ENCODE measurements at regions not wholly inside any gene's neighbourhood (a gene's known extent, or its start where the extent isn't known, plus 50 kb on each side); places are given as distances from the start of the nearest gene placed in this dataset.

- DNase-seq, result no peak
Observed at GRCh38 chr10:70939441-70940003, 51.2 kb upstream of the PCBD1 start.

DNA sequence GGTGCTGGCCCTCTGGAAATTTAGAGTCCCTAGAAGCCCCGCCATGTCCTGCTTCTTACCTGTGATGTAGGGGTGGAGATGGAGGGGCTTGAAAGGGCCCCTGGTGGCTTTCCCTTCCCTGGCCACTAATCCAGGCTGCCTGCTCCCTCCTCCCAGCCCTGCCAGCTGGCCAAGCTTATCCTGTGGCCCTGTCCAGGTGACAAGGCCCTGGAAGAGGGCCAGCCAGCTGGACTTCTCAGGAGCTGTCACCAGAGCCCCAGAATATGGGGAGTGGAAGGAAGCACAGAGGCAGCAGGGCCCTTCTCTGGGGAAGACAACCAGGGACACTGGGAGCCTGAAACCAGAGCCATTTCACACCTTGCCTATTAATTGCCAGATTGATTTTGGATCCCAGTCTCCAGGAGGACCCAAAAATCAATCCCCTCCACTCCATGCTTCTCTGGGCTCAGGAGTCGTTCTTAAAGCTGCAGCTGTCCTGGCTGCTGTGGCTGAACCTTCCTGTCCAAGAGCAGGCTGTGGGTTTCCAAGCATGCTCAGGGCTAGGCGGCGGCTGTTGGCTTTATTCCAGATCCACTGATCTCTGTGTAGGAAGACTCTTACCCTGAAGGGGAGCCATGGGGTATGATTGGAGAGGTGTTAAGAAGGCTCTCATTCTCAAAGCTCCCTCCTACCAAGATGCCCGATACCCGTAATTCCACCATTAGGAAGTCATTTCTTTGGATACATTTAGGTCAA lies 52.6 kb upstream of the PCBD1 start:
- no peak for DNase-seq

DNA sequence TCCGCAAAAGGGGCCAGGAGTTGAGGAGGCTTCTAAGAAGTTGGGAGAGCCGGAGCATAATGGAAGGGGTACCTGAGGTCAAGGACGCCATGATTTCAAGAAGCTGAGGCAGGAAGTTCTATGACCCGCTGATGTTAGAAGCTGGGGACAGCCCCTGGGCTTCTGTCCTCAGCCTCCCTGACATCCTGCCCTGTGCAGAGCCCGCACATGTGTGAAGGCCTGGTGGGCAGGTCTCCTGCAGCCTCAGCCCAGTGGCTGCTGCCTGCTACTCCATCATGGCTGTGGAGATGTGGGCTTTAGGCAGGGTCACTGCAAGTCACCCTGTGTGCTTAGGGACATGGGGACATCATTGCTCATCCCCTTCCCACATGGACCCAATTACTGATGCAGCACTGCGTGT lies 53.8 kb upstream of the PCBD1 start:
- no peak for DNase-seq

DNA sequence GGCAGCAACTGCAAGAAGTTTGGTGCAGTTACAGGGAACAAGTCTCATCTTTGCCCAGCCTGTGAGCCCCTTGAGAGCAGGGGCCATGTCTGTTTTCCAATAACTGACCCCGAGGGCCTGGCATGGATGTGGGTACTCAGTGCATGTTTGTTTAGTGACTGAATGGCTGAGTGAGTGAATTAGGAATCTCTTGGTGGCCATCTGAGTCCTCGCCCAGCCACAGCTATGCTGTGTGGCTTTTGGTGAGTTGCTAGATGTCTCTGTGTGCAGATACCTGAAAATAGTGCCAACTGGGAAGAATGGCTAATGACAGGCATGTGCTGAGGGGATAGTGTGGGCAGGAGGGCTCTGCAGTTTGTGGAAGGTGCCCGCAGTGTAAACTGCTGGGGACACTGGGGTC lies 54.4 kb upstream of the PCBD1 start:
- no peak for DNase-seq

- DNase-seq, result no peak
Observed at GRCh38 chr10:70943249-70943648, 54.9 kb upstream of the PCBD1 start.

DNA sequence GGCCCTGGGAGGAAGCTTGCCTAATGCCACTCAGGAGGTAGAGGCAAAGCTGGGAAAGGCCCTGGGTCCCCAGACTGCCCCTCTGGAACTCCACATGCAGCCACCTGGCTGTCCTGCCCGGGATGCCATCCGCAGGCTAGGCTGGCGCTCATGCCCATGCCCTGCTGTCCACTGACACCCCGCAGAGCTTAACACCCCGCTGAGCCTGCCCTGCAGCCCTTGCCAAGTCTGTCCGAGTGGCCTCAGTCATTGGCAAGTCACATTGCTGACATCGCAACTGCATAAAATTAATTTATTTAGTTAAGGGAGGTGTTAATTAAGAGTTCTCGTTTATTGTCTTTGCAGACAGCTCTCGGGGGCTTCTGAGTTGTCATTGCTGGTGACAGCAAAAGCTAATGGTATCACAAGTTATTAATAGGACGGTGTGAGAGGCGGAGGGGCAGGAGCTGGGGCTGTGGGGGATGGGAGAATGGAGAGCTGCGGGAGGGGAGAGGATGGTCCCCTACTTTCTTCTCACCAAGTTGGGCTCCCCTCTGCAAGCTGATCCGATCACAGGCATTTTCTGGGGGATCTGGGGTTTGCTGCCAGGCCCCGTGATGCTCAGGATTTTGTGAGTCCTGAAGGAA lies 55.6 kb upstream of the PCBD1 start:
- DNase-seq, result no peak

DNA sequence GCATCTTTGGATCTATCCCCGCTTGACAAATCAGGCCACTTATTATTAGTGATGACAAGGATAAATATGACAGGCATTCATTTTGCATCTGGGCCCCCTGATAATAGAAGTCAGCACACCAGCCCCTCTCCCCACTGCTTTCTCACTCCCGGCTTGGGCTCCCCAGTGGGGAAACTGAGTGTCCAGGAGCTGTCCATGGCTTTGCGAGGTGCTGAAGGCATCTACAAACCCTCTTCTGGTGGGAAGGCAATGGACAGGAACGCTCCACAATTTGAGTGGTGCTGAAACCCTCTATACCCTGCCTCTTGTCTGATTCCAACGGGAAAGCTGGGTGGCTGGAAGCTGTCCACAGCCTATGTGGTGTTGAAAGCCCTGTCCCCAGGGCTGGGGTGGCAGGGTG lies 61.7 kb upstream of the PCBD1 start:
- no peak for DNase-seq

DNA sequence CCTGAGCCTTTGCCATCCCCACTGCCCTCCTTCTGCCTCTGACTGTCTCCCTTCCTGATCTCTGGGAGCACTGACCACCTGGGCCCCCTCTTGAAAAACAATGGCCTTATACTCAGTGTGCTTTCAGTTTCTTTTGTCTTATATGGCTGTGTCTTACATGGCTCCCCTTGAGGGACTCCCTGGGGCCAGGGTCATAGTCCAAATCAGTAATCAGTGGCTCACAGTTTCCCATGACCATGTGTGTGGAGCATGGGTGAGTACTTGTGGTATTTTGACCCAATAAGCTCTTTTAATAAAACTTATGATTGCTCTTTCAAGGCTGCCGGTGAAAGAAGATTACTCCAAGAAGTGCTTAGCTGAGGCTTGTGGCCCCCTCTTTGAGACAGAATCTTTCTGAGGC lies 62.4 kb upstream of the PCBD1 start:
- no peak for DNase-seq

- DNase-seq, result no peak
Observed at GRCh38 chr10:70952401-70952800, 64.0 kb upstream of the PCBD1 start.

GRCh38 chr10:70952921-70953320 lies 64.6 kb upstream of the PCBD1 start:
- no peak for DNase-seq

DNA sequence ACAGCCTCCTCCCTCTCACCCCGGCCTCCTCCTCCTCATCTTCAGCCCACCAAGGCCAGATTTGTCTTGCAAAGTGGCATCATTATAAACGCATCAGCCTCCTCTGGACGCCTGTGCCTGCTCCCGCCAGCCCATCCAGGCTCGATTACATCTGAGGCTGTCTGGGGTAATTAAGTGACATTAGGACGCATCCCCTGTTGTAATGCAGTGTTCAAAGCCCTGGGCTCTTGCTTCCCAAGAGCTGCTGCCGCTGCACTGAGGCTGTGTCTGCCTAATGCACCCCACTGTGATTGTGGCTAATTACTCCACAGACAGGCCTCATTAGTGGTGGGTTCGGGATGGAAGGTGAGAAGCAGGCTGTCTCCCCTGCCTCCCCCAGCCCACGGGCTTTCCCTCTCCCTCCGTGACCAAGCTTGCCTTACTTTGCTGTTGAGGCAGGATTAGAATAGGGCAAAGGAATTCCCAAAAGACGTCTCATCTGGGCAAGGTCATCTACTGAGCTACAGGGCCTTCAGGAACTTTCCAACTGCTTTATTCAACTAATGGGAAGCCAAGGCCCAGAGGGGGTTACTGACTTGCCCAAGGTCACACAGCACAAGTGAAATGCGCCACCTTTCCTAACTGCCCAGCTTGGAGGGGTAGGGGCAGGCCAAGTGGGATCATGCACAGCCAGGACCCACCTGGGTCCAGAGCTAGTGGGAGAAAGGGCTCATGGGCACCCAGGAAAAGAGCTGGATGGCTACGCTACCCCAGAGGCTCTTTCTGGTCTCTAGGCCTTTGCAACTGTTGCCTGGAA lies 66.2 kb upstream of the PCBD1 start:
- DNase-seq, result no peak

DNA sequence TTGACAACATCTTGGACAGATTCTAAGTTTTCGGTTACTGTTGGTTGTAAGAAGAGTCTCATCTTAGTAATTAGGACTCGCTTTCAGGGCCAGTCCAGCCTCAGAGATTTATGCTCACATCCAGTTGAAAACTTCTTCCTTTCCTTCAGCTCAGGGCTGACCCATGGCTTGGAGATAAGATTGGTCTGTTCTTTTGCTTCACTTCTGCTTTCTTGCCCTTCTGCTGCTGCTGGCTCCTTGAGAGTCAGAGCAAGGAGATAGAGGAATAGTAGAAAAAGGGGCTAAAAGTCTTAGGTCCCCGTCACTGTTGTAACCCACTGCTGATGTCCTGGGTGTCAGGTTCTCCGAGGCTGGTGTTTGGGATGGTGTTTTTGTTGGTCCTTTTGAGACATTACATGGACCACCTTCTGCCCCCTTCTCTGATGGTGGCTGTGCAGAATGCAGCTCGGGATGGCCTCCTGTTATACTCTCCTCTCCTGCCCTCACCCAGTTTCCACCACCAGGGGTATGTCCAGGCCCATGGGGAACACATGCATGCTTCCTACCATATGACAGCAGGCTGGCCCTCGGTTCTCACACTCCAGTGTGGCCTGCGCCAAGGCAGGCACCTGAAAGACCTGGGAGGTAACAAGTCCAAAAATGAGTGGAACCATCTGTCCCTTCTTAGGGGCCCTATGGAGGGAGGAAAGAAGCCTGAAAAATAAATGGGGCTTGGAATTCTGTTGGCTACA lies 67.8 kb upstream of the PCBD1 start:
- DNase-seq, result no peak

DNA sequence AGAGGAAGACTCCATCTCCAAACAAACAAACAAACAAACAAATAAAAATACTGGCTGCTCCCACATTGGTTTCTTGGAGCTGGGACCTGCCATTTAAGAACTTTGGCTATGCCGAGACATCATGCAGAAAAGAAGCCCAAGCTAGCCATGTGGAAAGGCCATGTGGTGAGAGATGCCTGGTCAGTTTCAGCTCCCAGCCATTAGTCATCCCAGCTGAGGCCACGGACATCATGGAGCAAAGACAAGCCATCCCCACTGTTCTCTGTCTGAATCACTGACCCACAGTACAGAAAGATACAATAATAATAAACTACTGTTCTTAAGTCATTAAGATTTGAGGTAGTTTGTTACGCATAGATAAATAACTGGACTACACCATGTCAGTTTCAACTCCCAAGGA lies 70.0 kb upstream of the PCBD1 start:
- no peak for DNase-seq

DNA sequence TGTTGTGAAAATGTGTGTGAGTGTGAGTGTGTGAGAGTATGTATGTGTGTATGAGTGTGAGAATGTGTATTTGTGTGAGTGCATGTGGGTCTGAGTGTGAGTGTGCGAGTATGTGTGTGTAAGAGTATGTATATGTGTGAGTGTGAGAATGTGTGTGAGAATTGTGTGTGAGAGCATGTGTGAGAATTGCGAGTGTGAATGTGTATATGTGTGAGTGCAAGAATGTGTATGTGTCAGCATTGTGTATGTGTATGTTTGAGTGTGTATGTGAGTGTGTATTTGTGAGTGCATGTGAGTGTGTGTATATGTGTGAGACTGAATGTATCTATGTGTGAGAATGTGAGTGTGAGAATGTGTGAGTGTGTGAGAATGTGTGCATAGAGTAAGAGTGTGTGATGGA lies 72.0 kb upstream of the PCBD1 start:
- no peak for DNase-seq

GRCh38 chr10:70960783-70961570 lies 72.6 kb upstream of the PCBD1 start:
- DNase-seq, result no peak

DNA sequence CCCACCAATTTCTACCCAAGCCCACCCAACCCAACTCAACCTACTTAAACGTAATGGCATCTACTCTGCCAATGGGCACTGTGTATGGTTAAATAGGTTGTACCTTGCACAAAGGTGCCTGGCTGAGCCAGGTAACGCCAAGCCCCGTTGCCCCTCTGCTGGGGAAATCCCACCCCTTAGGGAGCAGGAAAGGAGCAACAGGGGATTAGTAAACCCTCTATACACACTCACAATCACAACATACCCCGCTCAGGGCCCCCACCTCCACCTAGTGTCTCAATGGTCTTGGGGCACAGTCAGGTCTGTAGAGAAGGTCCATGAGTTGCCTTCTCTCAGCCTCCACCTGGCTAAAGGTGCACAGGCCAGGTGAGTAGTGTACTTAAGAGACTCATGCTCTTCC lies 74.3 kb upstream of the PCBD1 start:
- DNase-seq, result no peak

DNA sequence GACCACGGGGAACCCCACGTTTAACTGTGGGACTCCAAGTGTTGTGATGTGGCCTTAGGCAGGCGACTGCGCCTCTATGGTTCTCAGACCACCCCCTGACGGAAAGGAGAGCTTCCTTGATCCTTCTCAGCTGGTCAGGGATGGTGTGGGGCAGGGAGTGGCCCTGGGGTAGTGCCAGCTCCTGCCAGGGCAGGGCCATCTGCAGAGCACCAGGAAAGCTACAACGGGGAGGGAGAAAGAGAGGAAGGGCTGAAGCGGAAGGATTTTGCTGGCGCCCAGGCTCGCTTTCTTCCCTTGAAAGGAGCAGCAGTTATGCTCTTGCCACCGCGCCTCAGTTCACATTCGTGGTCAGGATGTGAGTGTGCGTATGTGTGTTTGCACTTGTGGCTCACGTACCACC lies 74.9 kb upstream of the PCBD1 start:
- DNase-seq, result no peak

DNA sequence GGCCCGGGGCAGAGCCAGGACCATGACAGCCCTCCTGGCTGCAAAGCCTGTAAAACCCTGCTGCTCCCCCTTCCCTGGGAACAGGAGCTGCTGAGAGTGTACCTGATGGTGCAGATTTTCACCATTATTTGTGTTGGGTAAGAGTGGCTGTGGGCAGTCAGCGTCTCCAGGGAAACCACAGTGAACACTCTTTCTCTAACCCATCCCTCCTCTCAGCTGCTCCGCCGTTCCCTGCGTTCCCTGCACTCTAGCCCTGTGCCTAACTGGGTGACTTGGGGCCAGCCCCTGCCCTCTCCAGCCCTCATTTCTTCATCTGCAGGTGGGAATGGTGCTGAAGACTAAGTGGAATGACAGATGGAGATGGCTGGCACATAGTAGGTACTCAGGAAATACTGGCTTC lies 75.9 kb upstream of the PCBD1 start:
- no peak for DNase-seq

DNA sequence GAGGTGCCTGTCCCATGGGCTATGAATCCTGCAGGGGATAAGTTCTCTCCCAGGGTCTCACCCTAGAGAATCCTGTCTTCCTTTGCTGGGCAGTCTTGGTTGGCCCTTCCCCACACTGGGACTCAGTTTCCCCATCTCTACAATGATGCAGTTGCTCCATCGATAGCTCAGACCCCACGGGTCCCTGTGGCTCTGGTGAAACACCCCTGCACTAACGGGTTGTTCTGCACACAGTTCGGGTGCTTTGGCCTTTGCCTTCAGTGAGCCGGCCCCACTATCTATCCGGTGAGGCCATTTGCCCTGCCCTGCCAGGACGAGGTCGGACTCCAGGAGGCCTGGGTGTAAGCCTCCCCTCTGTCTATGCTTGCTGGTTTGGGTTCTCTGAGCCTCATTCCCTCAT lies 76.5 kb upstream of the PCBD1 start:
- DNase-seq, result no peak

- DNase-seq, result no peak
Observed at GRCh38 chr10:70965566-70965965, 77.2 kb upstream of the PCBD1 start.

- no peak for DNase-seq
Observed at GRCh38 chr10:70966646-70967553, 78.5 kb upstream of the PCBD1 start.
